Smooth muscle cell (in vitro differentiated cells): ENCODE measurements at regions not wholly inside any gene's neighbourhood (a gene's known extent, or its start where the extent isn't known, plus 50 kb on each side); places are given as distances from the start of the nearest gene placed in this dataset.
A peak's percentile ranks its signal among the peaks of the same experiment; 100 is the strongest.

Experiments used
- DNase-seq: peaks from one replicate; lab custom pipeline; 2025; ENCODE audit not compliant: unreplicated experiment; lab: John Stamatoyannopoulos, UW
- H2AFZ ChIP-seq: fragments of 200-600 bp; sonication (generic); 2 replicates; pipeline ENCODE4 v1.6.0; 2016; ENCODE audit warnings: antibody characterized with exemption, low read depth, mild to moderate bottlenecking
- H3F3A ChIP-seq: fragments of 200-600 bp; sonication (generic); 2 replicates; pipeline ENCODE4 v1.6.0; 2017; ENCODE audit warnings: antibody characterized with exemption, low read depth
- H3K27ac ChIP-seq: fragments of 200-600 bp; sonication (generic); 2 replicates; pipeline ENCODE4 v1.5.1; 2016; ENCODE audit warnings: low read depth, mild to moderate bottlenecking
- H3K27me3 ChIP-seq: fragments of 200-600 bp; sonication (generic); 2 replicates; pipeline ENCODE4 v1.6.1; 2016; ENCODE audit warnings: low read depth, mild to moderate bottlenecking
- H3K36me3 ChIP-seq: fragments of 200-600 bp; sonication (generic); 2 replicates; pipeline ENCODE4 v1.5.1; 2016; ENCODE audit warnings: low read depth
- H3K4me1 ChIP-seq: fragments of 200-600 bp; sonication (generic); 2 replicates; pipeline ENCODE4 v1.5.1; 2016; ENCODE audit warnings: low read depth
- H3K4me2 ChIP-seq: fragments of 200-600 bp; sonication (generic); 2 replicates; pipeline ENCODE4 v1.6.0; 2016; ENCODE audit warnings: mild to moderate bottlenecking
- H3K4me3 ChIP-seq: fragments of 200-600 bp; sonication (generic); 2 replicates; pipeline ENCODE4 v1.5.1; 2016; ENCODE audit warnings: mild to moderate bottlenecking
- H3K79me2 ChIP-seq: fragments of 200-600 bp; sonication (generic); 2 replicates; pipeline ENCODE4 v1.6.0; 2016; ENCODE audit warnings: low read depth, mild to moderate bottlenecking
- H3K9ac ChIP-seq: fragments of 200-600 bp; sonication (generic); 2 replicates; pipeline ENCODE4 v1.6.0; 2016; ENCODE audit warnings: low read depth
- H3K9me3 ChIP-seq: fragments of 200-600 bp; sonication (generic); replicated peaks from 2 replicates; pipeline ENCODE4 v1.5.1; 2016; ENCODE audit warnings: low read depth
- H4K20me1 ChIP-seq: fragments of 200-600 bp; sonication (generic); 2 replicates; pipeline ENCODE4 v1.6.0; 2016; ENCODE audit warnings: low read depth
- WGBS: methylation state at CpG from one replicate; pipeline ENCODE4 v1.1.7; 2016; ENCODE audit warnings: low lambda C conversion rate; 5-methylcytosine and 5-hydroxymethylcytosine counted together
- TF ChIP-seq, protein P1 (sequence below): fragments of 200-600 bp; sonication (generic); IDR thresholded peaks from 2 replicates; pipeline ENCODE4 v1.5.1; 2017; ENCODE audit warnings: borderline replicate concordance, mild to moderate bottlenecking, antibody characterized with exemption; ENCODE audit not compliant: insufficient read depth, poor library complexity, severe bottlenecking

DNA sequence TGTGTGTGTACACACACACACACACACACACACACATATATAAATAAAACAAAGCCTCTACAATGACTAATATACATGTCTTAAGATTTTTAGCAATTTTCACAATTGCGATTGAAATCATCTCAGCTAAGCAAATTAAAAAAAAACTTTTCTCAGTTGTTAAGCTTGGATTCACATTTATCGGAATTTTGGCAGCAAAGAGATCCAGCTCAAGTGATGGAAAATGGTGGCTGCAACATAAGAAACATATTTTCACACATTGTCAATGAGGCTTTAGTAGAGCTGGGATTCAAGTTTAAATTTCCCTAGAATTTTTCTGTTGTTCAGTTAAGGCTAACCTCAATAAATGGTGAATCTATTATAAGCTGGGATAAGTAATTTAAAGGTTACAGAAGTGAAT lies 768.6 kb upstream of the SORCS1 start:
- H3K9me3 ChIP-seq = no peaks in the 10 kb centered on the region
- H3K36me3 ChIP-seq = no peaks in the 10 kb centered on the region
- no peak overlapping the region for H3K27ac ChIP-seq
- H3K4me2 ChIP-seq = no peak overlapping the region
- H3K4me1 ChIP-seq = no peaks in the 10 kb centered on the region
- no peaks in the 10 kb centered on the region for H4K20me1 ChIP-seq
- no peak overlapping the region for H2AFZ ChIP-seq
- TF ChIP-seq, protein P1, sequence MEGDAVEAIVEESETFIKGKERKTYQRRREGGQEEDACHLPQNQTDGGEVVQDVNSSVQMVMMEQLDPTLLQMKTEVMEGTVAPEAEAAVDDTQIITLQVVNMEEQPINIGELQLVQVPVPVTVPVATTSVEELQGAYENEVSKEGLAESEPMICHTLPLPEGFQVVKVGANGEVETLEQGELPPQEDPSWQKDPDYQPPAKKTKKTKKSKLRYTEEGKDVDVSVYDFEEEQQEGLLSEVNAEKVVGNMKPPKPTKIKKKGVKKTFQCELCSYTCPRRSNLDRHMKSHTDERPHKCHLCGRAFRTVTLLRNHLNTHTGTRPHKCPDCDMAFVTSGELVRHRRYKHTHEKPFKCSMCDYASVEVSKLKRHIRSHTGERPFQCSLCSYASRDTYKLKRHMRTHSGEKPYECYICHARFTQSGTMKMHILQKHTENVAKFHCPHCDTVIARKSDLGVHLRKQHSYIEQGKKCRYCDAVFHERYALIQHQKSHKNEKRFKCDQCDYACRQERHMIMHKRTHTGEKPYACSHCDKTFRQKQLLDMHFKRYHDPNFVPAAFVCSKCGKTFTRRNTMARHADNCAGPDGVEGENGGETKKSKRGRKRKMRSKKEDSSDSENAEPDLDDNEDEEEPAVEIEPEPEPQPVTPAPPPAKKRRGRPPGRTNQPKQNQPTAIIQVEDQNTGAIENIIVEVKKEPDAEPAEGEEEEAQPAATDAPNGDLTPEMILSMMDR = no peak
- WGBS = 97% methylated on average over 2 of the region's 2 CpGs
- H3F3A ChIP-seq = no peaks in the 10 kb centered on the region
- no peak overlapping the region for H3K4me3 ChIP-seq
- H3K9ac ChIP-seq = no peak overlapping the region
- no peaks in the 10 kb centered on the region for H3K79me2 ChIP-seq
- DNase-seq = no peak
- no peaks in the 10 kb centered on the region for H3K27me3 ChIP-seq

DNA sequence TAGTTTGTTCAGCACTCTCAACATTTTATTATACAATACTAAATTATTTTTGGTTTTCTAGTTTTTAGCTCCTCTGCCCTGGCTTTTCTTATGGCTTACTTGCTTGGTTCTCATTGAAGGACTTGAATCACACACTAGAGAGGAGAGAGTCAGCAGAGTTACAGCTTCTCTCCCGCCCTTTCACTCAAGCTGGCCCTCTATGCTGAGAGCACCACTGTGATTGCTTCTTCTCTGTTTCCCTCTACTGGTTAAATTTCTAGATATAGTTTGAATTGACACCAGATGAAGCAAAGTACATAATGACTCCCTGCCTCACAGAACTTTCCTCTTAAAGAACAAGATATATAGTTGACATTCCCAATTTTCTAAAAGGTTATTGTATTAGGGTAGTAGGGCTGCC lies 767.3 kb upstream of the SORCS1 start:
- TF ChIP-seq, protein P1 = no peak
- Histone ChIP-seq H3K4me3 (no peak overlapping the region), H3K27ac (no peak overlapping the region), H4K20me1 (no peaks in the 10 kb centered on the region), H3K4me1 (no peaks in the 10 kb centered on the region), H3K36me3 (no peaks in the 10 kb centered on the region), H3K79me2 (no peaks in the 10 kb centered on the region), H3K9ac (no peak overlapping the region), H2AFZ (no peak overlapping the region), H3K4me2 (no peak overlapping the region), H3F3A (no peaks in the 10 kb centered on the region), H3K9me3 (no peaks in the 10 kb centered on the region), H3K27me3 (no peaks in the 10 kb centered on the region)
- WGBS = 83% methylated on average over 1 of the region's 1 CpG
- no peak for DNase-seq

DNA sequence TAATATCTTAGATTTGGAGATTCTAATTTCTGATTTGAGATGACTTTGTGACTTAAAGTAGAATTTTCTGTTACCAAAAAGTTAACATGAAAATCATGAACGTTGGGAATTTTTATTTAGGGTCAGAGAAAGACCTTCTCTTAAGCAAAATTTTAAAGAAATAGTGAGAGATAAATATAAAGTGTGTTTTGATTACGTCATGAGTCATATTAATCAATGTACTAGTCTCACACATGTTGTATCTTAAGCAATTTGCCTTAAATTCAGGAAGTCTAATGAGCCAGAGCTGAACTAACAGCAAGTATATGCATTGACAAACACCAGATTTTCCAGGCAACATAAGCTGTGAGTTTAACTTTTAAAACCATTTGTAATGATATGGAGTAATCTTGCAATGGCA lies 765.5 kb upstream of the SORCS1 start:
- no peak overlapping the region for H3K9ac ChIP-seq
- 84% methylated on average over 2 of the region's 2 CpGs for WGBS
- no peaks in the 10 kb centered on the region for H3K4me1 ChIP-seq
- no peaks in the 10 kb centered on the region for H3F3A ChIP-seq
- no peak overlapping the region for H3K4me2 ChIP-seq
- DNase-seq = no peak
- H3K27me3 ChIP-seq = no peaks in the 10 kb centered on the region
- H4K20me1 ChIP-seq = no peaks in the 10 kb centered on the region
- H2AFZ ChIP-seq = no peak overlapping the region
- no peaks in the 10 kb centered on the region for H3K36me3 ChIP-seq
- TF ChIP-seq, protein P1 = no peak
- H3K4me3 ChIP-seq = no peak overlapping the region
- no peaks in the 10 kb centered on the region for H3K9me3 ChIP-seq
- no peaks in the 10 kb centered on the region for H3K79me2 ChIP-seq
- no peak overlapping the region for H3K27ac ChIP-seq

DNA sequence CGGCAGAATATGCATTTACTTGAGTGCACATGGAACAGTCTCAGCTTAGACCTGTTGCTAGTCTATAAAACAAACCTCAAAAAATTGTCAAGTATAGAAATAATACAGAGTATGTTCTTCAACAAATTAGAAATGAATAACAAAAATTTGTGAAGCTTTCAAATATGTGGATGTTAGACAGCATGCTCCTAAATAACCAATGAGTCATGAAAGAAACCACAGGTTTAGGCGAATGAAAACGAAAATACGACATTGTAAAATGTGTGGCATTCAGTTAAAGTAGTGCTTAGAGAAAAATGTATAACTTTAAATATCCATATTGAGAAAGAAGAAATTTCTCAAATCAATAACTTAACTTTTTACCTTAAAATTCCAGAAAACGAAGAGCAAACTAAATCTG lies 760.0 kb upstream of the SORCS1 start:
- TF ChIP-seq, protein P1 = no peak

More for the DNA sequence above, 760.0 kb upstream of the SORCS1 start:
- Histone ChIP-seq H3K79me2 (no peaks in the 10 kb centered on the region), H2AFZ (no peak overlapping the region), H3K4me1 (no peaks in the 10 kb centered on the region), H3K9me3 (no peaks in the 10 kb centered on the region), H3K4me2 (no peak overlapping the region), H3K27me3 (no peaks in the 10 kb centered on the region), H3K36me3 (no peaks in the 10 kb centered on the region), H3K27ac (peak overlapping the region; percentile 13), H3F3A (no peaks in the 10 kb centered on the region), H4K20me1 (no peaks in the 10 kb centered on the region), H3K9ac (no peak overlapping the region), H3K4me3 (no peak overlapping the region)
- 68% methylated on average over 5 of the region's 5 CpGs for WGBS
- no peak for DNase-seq
